IMR-90 (cell line): ENCODE measurements at regions not wholly inside any gene's neighbourhood (a gene's known extent, or its start where the extent isn't known, plus 50 kb on each side); places are given as distances from the start of the nearest gene placed in this dataset.

Source experiments
- ATAC-seq: fragments of 200-7000 bp; cut with Tn5 transposase; 2 replicates; pipeline ENCODE4 v1.9.1; 2020; ENCODE audit warnings: low read depth, mild to moderate bottlenecking, moderate library complexity
- BruUV-seq: library from RNA; stranded (reverse); fragments of 400-500 nt; replicated peaks from 2 replicates; lab custom pipeline; 2021; lab: Mats Ljungman, UMichigan
- CTCF ChIA-PET: fragments of 300-600 bp; formaldehyde crosslinking; extraction: SDS; loops from one replicate; lab custom pipeline; 2021; ENCODE audit warnings: antibody characterized with exemption; lab: Yijun Ruan, JAX
- POLR2A ChIA-PET: fragments of 300-600 bp; sonication (Branson Sonifier 250); formaldehyde crosslinking; loops from one replicate; lab custom pipeline; 2022; ENCODE audit warnings: antibody characterized with exemption; ENCODE audit not compliant: unreplicated experiment; lab: Charles Lee
- DNase-seq: peaks from one replicate; pipeline ENCODE4 v3.0.0; 2013
- H2AFZ ChIP-seq: replicated peaks from 2 replicates; pipeline ENCODE3; 2013; ENCODE audit warnings: low read length, mild to moderate bottlenecking; ENCODE audit not compliant: poor library complexity
- H2AK5ac ChIP-seq: 2 replicates; pipeline ENCODE4 v1.6.1; 2013; ENCODE audit warnings: low read depth, low read length, inconsistent platforms
- H2AK9ac ChIP-seq: replicated peaks from 2 replicates; pipeline ENCODE3; 2013; ENCODE audit warnings: mild to moderate bottlenecking, low read depth, low read length, moderate library complexity; ENCODE audit not compliant: poor library complexity
- H2BK120ac ChIP-seq: 2 replicates; pipeline ENCODE4 v1.6.1; 2013; ENCODE audit warnings: low read depth, low read length, inconsistent platforms
- H2BK15ac ChIP-seq: 3 replicates; pipeline ENCODE4 v1.6.1; 2013; ENCODE audit warnings: low read depth, low read length, inconsistent platforms
- H2BK20ac ChIP-seq: 2 replicates; pipeline ENCODE4 v1.6.1; 2013; ENCODE audit warnings: low read depth, mild to moderate bottlenecking, inconsistent platforms, low read length, moderate library complexity
- H2BK5ac ChIP-seq: 2 replicates; pipeline ENCODE4 v1.6.1; 2013; ENCODE audit warnings: mild to moderate bottlenecking, low read depth, low read length, inconsistent platforms; ENCODE audit not compliant: poor library complexity, severe bottlenecking
- H3K14ac ChIP-seq: replicated peaks from 2 replicates; pipeline ENCODE4 v1.6.1; 2013; ENCODE audit warnings: low read depth, low read length, inconsistent platforms
- H3K18ac ChIP-seq: 2 replicates; pipeline ENCODE4 v1.6.1; 2013; ENCODE audit warnings: low read depth, low read length, control low read depth
- H3K23ac ChIP-seq: 2 replicates; pipeline ENCODE4 v1.6.1; 2013; ENCODE audit warnings: low read depth, low read length, inconsistent platforms
- H3K27ac ChIP-seq: 2 replicates; pipeline ENCODE4 v1.5.1; 2013; ENCODE audit warnings: mild to moderate bottlenecking, control low read depth, low read length; ENCODE audit not compliant: insufficient read depth
- H3K27me3 ChIP-seq: 2 replicates; pipeline ENCODE4 v1.6.1; 2013; ENCODE audit warnings: low read length; ENCODE audit not compliant: control insufficient read depth, insufficient read depth
- H3K36me3 ChIP-seq: 2 replicates; pipeline ENCODE4 v1.6.1; 2013; ENCODE audit warnings: low read length, mixed read lengths; ENCODE audit not compliant: control insufficient read depth, insufficient read depth
- H3K4ac ChIP-seq: 2 replicates; pipeline ENCODE4 v1.6.1; 2013; ENCODE audit warnings: low read depth, low read length, inconsistent platforms
- H3K4me1 ChIP-seq: 2 replicates; pipeline ENCODE4 v1.6.1; 2013; ENCODE audit warnings: low read length, mixed read lengths; ENCODE audit not compliant: control insufficient read depth, insufficient read depth
- H3K4me2 ChIP-seq: 2 replicates; pipeline ENCODE4 v1.6.1; 2013; ENCODE audit warnings: low read depth, mild to moderate bottlenecking, control low read depth, low read length, moderate library complexity
- H3K4me3 ChIP-seq: 2 replicates; pipeline ENCODE4 v1.5.1; 2013; ENCODE audit warnings: low read depth, mild to moderate bottlenecking, control low read depth, low read length, moderate library complexity; ENCODE audit not compliant: insufficient read depth
- H3K56ac ChIP-seq: 2 replicates; pipeline ENCODE4 v1.6.1; 2013; ENCODE audit warnings: low read length, inconsistent platforms; ENCODE audit not compliant: insufficient read depth; ENCODE audit errors: extremely low read depth
- H3K79me1 ChIP-seq, 2 experiments: 2 replicates each; pipeline ENCODE4 v1.6.1; 2013; ENCODE audit warnings: low read length in 2 of 2, inconsistent platforms in 1 of 2, low read depth in 1 of 2
- H3K9ac ChIP-seq: 2 replicates; pipeline ENCODE4 v1.6.1; 2013; ENCODE audit warnings: low read depth, low read length, control low read depth
- H3K9me1 ChIP-seq: 2 replicates; pipeline ENCODE4 v1.6.1; 2013; ENCODE audit warnings: low read length, inconsistent platforms; ENCODE audit not compliant: insufficient read depth
- H3K9me3 ChIP-seq: 2 replicates; pipeline ENCODE4 v1.6.1; 2013; ENCODE audit warnings: low read length; ENCODE audit not compliant: control insufficient read depth, insufficient read depth
- H4K20me1 ChIP-seq: 2 replicates; pipeline ENCODE4 v1.6.1; 2013; ENCODE audit warnings: low read length, inconsistent platforms; ENCODE audit not compliant: insufficient read depth
- H4K5ac ChIP-seq: 2 replicates; pipeline ENCODE4 v1.6.1; 2013; ENCODE audit warnings: mild to moderate bottlenecking, low read depth, low read length, control low read depth
- H4K8ac ChIP-seq, 2 experiments: 2 replicates each; pipeline ENCODE4 v1.6.1; 2013; ENCODE audit warnings: low read depth in 2 of 2, low read length in 2 of 2, control low read depth in 1 of 2, inconsistent platforms in 1 of 2
- H4K91ac ChIP-seq: 2 replicates; pipeline ENCODE4 v1.6.1; 2013; ENCODE audit warnings: low read depth, low read length, inconsistent platforms; ENCODE audit not compliant: insufficient read depth
- CEBPB ChIP-seq: IDR thresholded peaks from 2 replicates; pipeline ENCODE4 v1.6.1; 2012; ENCODE audit warnings: low read depth, low read length, improper control_type of control experiment
- WGBS, 2 experiments: methylation state at CpG; one replicate each; pipeline versions ENCODE4 v1.1.5 to v1.1.7; 2013; ENCODE audit warnings: missing lambda C conversion rate in 2 of 2; ENCODE audit not compliant: insufficient read length in 1 of 2; ENCODE audit errors: extremely low coverage in 2 of 2; 5-methylcytosine and 5-hydroxymethylcytosine counted together
- dilution Hi-C: fragments of 300-500 bp; cut with HindIII; formaldehyde crosslinking; loops from one replicate; pipeline ENCODE4 v1.14.3; 2018; ENCODE audit warnings: low sequenced_read_pairs; ENCODE audit not compliant: unreplicated experiment
- in situ Hi-C: fragments of 300-500 bp; cut with MboI; formaldehyde crosslinking; loops from 3 replicates; pipeline ENCODE4 v1.14.3; 2019; ENCODE audit warnings: low sequenced_read_pairs, inconsistent platforms, mixed read lengths
- intact Hi-C: fragments of 100-400 bp; cut with micrococcal nuclease; formaldehyde crosslinking; loops from 2 replicates; pipeline ENCODE4 v1.10.0; 2022

DNA sequence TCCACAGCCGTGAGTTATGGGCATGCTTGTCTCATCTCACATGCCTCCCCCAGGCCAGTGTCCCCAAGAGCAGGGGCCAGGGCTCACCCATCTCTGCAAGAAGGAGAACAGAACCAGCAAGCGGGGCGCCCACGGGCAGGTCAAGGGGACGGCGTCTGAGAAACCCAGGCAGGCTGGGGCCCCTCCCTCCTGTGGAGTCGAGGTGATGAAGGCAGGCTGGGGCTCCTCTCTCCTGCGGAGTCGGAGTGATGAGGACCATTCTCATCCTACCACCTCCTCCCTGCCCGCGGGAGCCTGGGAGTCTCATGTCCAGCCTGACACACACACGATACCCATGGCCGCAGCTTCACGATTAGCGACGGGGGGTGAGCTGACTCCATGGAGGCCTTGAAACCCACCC lies 141.9 kb downstream of the CTTN start:
- no peak for ATAC-seq
- H3K36me3 ChIP-seq, result no peaks in the 10 kb centered on the region
- WGBS, 2 experiments, result no CpG with 5 or more reads among the region's 16 CpGs

More for the DNA sequence above, 141.9 kb downstream of the CTTN start:
- Histone ChIP-seq H2BK120ac (no peak overlapping the region), H3K4me1 (no peaks in the 10 kb centered on the region; the same call in 1 of the 2 replicates), H2AK5ac (no peak overlapping the region), H3K23ac (no peak overlapping the region), H2BK15ac (no peak overlapping the region), H3K9me3 (peaks cover 5% of the 10 kb centered on the region), H3K14ac (no peak overlapping the region), H3K56ac (no peak overlapping the region), H3K4me2 (no peak overlapping the region), H3K18ac (no peak overlapping the region), H3K27ac (no peak overlapping the region), H4K20me1 (no peaks in the 10 kb centered on the region; the same call in 1 of the 2 replicates), H4K91ac (no peak overlapping the region), H2BK20ac (no peak overlapping the region), H3K9me1 (no peaks in the 10 kb centered on the region), H3K79me1 (no peaks in the 10 kb centered on the region), H2AK9ac (no peak overlapping the region), H4K5ac (no peak overlapping the region), H2AFZ (no peak overlapping the region), H3K9ac (no peak overlapping the region), H3K4ac (no peak overlapping the region), H2BK5ac (no peak overlapping the region), H3K4me3 (no peak overlapping the region), H4K8ac (no peak overlapping the region), H3K27me3 (no peaks in the 10 kb centered on the region)
- DNase-seq, result no peak
- POLR2A ChIA-PET, result no interaction called here
- CTCF ChIA-PET, result no interaction called here
- no TSS peak for BruUV-seq
- no peak for TF ChIP-seq CEBPB
- in situ Hi-C loops, result no loop called here
- intact Hi-C loops, result no loop called here
- dilution Hi-C loops, result no loop called here
